Peyer's patch (tissue), 4 donors: ENCODE measurements at regions not wholly inside any gene's neighbourhood (a gene's known extent, or its start where the extent isn't known, plus 50 kb on each side); places are given as distances from the start of the nearest gene placed in this dataset.

ENCODE experiments used
- DNase-seq, 3 donors: peaks; one replicate each; pipeline ENCODE4 v3.0.0-alpha.2; 2017 to 2019
- H3K27ac ChIP-seq, 4 donors: fragments of 200-600 bp; sonication (generic); one replicate each; pipeline ENCODE4 v1.5.1; 2016 to 2019
- H3K27me3 ChIP-seq, 2 donors: fragments of 200-600 bp; sonication (generic); one replicate each; pipeline ENCODE4 v1.5.1; 2019
- H3K36me3 ChIP-seq, 3 donors: fragments of 200-600 bp; sonication (generic); one replicate each; pipeline ENCODE4 v1.5.1; 2016 to 2019
- H3K4me1 ChIP-seq, 4 donors: fragments of 200-600 bp; sonication (generic); one replicate each; pipeline ENCODE4 v1.5.1; 2016 to 2019
- H3K4me3 ChIP-seq, 4 donors: fragments of 200-600 bp; sonication (generic); 1 replicate in 3 of 4; 2 replicates in 1 of 4; pipeline ENCODE4 v1.5.1; 2016 to 2019; ENCODE audit warnings: mild to moderate bottlenecking in 1 of 4
- H3K9me3 ChIP-seq, 4 donors: fragments of 200-600 bp; sonication (generic); one replicate each; pipeline ENCODE4 v1.5.1; 2016 to 2019; ENCODE audit warnings: mild to moderate bottlenecking in 1 of 4
- POLR2A ChIP-seq, 2 donors: fragments of 450-650 bp; IDR thresholded peaks; one replicate each; pipeline ENCODE4 v1.5.1; 2017; ENCODE audit warnings: antibody characterized with exemption in 2 of 2, mild to moderate bottlenecking in 2 of 2, moderate library complexity in 2 of 2
- TF ChIP-seq, protein P1 (sequence below), 6 experiments: fragments of 450-650 bp in 4 of 6; fragments of 200-600 bp in 2 of 6; sonication (generic) in 1 of 6; IDR thresholded peaks; one replicate each; pipeline ENCODE4 v1.5.1; 2017 to 2019; ENCODE audit warnings: antibody characterized with exemption in 6 of 6, mild to moderate bottlenecking in 3 of 6, moderate library complexity in 1 of 6

GRCh38 chr11:134517621-134518293 is 105.7 kb upstream of the B3GAT1 start:
- peak in 2 of 3 donors; percentile 23 to 26 for DNase-seq

GRCh38 chr11:134517115-134517514 is 105.1 kb upstream of the B3GAT1 start:
- TF ChIP-seq POLR2A (IDR thresholded peaks at IDR 0.05) = no peak
- TF ChIP-seq, protein P1, sequence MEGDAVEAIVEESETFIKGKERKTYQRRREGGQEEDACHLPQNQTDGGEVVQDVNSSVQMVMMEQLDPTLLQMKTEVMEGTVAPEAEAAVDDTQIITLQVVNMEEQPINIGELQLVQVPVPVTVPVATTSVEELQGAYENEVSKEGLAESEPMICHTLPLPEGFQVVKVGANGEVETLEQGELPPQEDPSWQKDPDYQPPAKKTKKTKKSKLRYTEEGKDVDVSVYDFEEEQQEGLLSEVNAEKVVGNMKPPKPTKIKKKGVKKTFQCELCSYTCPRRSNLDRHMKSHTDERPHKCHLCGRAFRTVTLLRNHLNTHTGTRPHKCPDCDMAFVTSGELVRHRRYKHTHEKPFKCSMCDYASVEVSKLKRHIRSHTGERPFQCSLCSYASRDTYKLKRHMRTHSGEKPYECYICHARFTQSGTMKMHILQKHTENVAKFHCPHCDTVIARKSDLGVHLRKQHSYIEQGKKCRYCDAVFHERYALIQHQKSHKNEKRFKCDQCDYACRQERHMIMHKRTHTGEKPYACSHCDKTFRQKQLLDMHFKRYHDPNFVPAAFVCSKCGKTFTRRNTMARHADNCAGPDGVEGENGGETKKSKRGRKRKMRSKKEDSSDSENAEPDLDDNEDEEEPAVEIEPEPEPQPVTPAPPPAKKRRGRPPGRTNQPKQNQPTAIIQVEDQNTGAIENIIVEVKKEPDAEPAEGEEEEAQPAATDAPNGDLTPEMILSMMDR (IDR thresholded peaks at IDR 0.05) = no peak
- Histone ChIP-seq H3K27ac (no peak overlapping the region), H3K4me3 (no peak overlapping the region), H3K36me3 (no peaks in the 10 kb centered on the region), H3K27me3 (no peaks in the 10 kb centered on the region), H3K9me3 (no peaks in the 10 kb centered on the region), H3K4me1 (peaks cover 0 to 15% (median 0%) of the 10 kb centered on the region in 4 donors)
- DNase-seq = no peak

More at GRCh38 chr11:134517621-134518293, 105.7 kb upstream of the B3GAT1 start:
- no peaks in the 10 kb centered on the region for H3K9me3 ChIP-seq
- H3K36me3 ChIP-seq = no peaks in the 10 kb centered on the region
- peaks cover 0 to 15% (median 0%) of the 10 kb centered on the region in 4 donors for H3K4me1 ChIP-seq
- no peaks in the 10 kb centered on the region for H3K27me3 ChIP-seq
- H3K27ac ChIP-seq = no peak overlapping the region
- no peak for TF ChIP-seq POLR2A (IDR thresholded peaks at IDR 0.05)
- TF ChIP-seq, protein P1 (IDR thresholded peaks at IDR 0.05) = no peak
- no peak overlapping the region for H3K4me3 ChIP-seq

DNA sequence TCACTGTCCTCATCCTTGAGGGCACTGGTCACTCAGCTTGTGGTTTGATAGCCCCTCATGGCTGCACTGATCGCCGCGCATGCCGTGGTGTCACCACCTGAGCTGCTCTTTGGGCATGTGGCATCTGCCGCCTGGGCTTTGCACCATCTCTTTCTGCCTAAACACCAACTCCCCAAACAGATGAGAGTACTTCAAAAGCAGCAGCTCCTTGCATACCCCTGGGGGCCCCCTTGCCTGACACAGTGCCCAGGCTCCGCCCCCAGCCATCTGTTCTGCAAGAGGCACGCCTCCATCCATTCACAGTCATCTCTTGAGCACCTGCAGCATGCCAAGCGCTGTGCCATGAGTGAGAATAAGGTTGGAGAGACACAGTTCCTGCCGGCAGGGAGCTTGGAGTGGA is 104.5 kb upstream of the B3GAT1 start:
- no peaks in the 10 kb centered on the region for H3K9me3 ChIP-seq
- no peak overlapping the region for H3K4me3 ChIP-seq
- peak in 2 of 3 donors; percentile 34 to 43 for DNase-seq
- no peak overlapping the region for H3K27ac ChIP-seq
- H3K36me3 ChIP-seq = no peaks in the 10 kb centered on the region
- H3K4me1 ChIP-seq = peaks cover 0 to 15% (median 0%) of the 10 kb centered on the region in 4 donors
- no peak for TF ChIP-seq POLR2A (IDR thresholded peaks at IDR 0.05)
- no peaks in the 10 kb centered on the region for H3K27me3 ChIP-seq

DNA sequence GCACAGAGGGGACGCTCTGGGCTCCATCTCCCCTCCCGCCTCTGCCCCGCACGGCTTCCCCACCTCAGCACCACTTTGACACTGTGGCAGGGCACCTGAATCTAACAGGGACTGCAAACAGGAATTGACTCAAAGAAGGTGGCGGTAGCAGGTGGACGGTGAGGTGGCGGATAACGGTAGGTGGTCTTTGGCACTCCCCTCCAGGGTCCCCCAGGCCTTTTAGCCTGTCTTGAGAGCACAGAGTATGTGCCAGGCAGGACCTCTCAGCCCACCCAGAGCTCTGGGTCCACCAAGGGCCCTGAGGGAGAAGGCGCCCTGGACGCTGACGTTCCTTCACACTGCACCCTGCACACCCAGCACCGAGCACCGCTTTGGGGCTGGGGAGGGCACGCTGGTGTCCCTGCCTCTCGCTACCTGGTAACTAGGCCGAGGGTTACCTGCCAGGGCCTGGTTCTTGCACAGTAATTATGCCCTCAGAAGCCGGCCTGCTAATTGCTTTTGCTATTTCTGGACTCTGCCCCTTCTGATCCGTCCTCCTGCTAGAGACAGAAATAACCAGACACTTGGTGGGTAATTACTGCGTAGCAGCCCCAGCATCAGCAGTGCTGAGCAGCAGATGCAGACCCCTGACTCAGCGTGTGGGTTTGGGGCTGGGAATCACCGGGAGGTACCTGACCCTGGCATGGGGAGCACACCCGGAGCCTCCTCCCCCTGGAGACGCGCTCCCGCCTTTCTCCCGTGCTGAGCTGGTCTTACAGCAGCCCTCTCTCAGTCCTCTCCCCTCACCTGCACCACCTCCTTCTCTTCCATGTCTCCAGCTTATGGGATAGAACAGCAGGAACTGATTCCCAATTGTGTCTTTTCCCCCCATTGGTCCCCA is 103.3 kb upstream of the B3GAT1 start:
- no peak for TF ChIP-seq POLR2A (IDR thresholded peaks at IDR 0.05)
- TF ChIP-seq, protein P1 (IDR thresholded peaks at IDR 0.05) = no peak
- Histone ChIP-seq H3K4me1 (peaks cover 0 to 15% (median 0%) of the 10 kb centered on the region in 4 donors), H3K4me3 (no peak overlapping the region), H3K36me3 (no peaks in the 10 kb centered on the region), H3K27ac (peak overlapping the region in 1 of 4 donors; percentile 59), H3K9me3 (no peaks in the 10 kb centered on the region), H3K27me3 (no peaks in the 10 kb centered on the region)
- peak in 2 of 3 donors; percentile 68 to 70 for DNase-seq

- Histone ChIP-seq H3K36me3 (no peaks in the 10 kb centered on the region), H3K27me3 (no peaks in the 10 kb centered on the region), H3K9me3 (no peaks in the 10 kb centered on the region), H3K27ac (peak overlapping the region in 1 of 4 donors; percentile 59), H3K4me3 (no peak overlapping the region), H3K4me1 (peaks cover 0 to 15% (median 0%) of the 10 kb centered on the region in 4 donors)
- DNase-seq = peak in 2 of 3 donors; percentile 40 to 44
- TF ChIP-seq, protein P1 (IDR thresholded peaks at IDR 0.05) = no peak
- no peak for TF ChIP-seq POLR2A (IDR thresholded peaks at IDR 0.05)
These were observed 102.4 kb upstream of the B3GAT1 start for GRCh38 chr11:134514354-134514951.
